Natural killer cell treated with Interleukin-12 subunit alpha and Interleukin-12 subunit beta and Interleukin-15 and Interleukin-18, amount 100 ng/mL, for 72 hours (primary cell): ENCODE measurements at regions not wholly inside any gene's neighbourhood (a gene's known extent, or its start where the extent isn't known, plus 50 kb on each side); places are given as distances from the start of the nearest gene placed in this dataset.
A peak's percentile ranks its signal among the peaks of the same experiment; 100 is the strongest.

Experiments used
- ATAC-seq, 2 donors: fragments of 150-1000 bp; cut with Tn5 transposase in 1 of 2; sonication (Bioruptor Pico), chemical (Tn5 transposase) in 1 of 2; 2 replicates each; pipeline ENCODE4 v1.10.0; 2021
- DNase-seq: peaks from one replicate; pipeline ENCODE4 v3.0.0; 2022; ENCODE audit warnings: low spot score
- H3K27ac Mint-ChIP-seq, 2 donors: 1 replicate in 1 of 2; 2 replicates in 1 of 2; pipeline ENCODE4 v1.8.0; 2022; ENCODE audit warnings: mixed read lengths in 2 of 2, mild to moderate bottlenecking in 1 of 2, moderate library complexity in 1 of 2
- H3K27me3 Mint-ChIP-seq, 2 donors: 1 replicate in 1 of 2; 2 replicates in 1 of 2; pipeline ENCODE4 v1.8.0; 2022; ENCODE audit warnings: mixed read lengths in 2 of 2
- H3K36me3 Mint-ChIP-seq: one replicate; pipeline ENCODE4 v1.8.0; 2022; ENCODE audit warnings: mixed read lengths
- H3K4me1 Mint-ChIP-seq, 2 donors: 1 replicate in 1 of 2; 2 replicates in 1 of 2; pipeline ENCODE4 v1.8.0; 2022; ENCODE audit warnings: low read depth in 2 of 2, mixed read lengths in 2 of 2, mild to moderate bottlenecking in 1 of 2
- H3K4me3 Mint-ChIP-seq: one replicate; pipeline ENCODE4 v1.8.0; 2022; ENCODE audit warnings: mixed read lengths
- H3K9me3 Mint-ChIP-seq: 2 replicates; pipeline ENCODE4 v1.8.0; 2022; ENCODE audit warnings: mixed read lengths

DNA sequence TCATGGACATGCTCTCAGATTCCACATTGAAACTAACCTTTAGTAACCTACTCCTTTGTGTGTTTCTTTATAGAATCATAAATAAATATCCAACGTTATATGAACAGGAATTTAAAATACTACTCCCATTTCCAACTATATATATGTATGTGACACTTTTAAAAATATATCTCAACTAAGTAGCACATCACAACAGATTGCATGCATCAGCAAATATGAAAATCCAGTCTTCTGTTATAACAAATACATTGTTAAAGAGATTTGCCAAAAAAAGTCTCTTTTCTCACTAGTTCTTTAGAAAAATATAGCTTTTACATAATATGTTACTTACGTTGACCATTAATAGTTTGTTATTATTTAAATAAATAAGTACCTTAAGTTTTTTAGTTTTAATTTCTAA is 1608.6 kb upstream of the RAG2 start:
- peaks cover 8% of the 10 kb centered on the region for H3K36me3 Mint-ChIP-seq
- no peaks in the 10 kb centered on the region for H3K27me3 Mint-ChIP-seq
- DNase-seq: no peak
- no peak overlapping the region for H3K4me3 Mint-ChIP-seq
- no peak overlapping the region for H3K27ac Mint-ChIP-seq
- H3K9me3 Mint-ChIP-seq: peaks cover 3% of the 10 kb centered on the region
- no peak for ATAC-seq
- H3K4me1 Mint-ChIP-seq: no peaks in the 10 kb centered on the region

DNA sequence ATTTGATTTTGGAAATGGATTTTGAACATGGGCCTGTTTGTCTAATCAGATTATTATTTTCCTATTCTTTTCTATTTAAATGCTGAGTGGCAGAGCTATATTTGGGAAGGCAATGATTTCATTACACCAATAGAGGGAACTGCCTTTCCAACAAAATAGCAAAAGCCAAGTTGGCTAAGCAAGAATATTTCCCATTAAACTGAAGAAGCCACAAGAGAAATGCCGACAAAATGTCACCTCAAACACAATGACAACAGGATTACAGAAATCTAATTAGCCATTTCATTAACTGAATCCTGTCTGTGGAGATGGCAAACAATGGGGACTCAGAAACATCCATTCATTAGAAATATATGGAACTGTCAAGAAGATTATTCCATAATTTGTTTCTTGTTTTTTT is 1593.1 kb upstream of the RAG2 start:
- Mint-ChIP-seq H3K27me3 (no peaks in the 10 kb centered on the region), H3K36me3 (peaks cover 15% of the 10 kb centered on the region), H3K27ac (no peak overlapping the region)

DNA sequence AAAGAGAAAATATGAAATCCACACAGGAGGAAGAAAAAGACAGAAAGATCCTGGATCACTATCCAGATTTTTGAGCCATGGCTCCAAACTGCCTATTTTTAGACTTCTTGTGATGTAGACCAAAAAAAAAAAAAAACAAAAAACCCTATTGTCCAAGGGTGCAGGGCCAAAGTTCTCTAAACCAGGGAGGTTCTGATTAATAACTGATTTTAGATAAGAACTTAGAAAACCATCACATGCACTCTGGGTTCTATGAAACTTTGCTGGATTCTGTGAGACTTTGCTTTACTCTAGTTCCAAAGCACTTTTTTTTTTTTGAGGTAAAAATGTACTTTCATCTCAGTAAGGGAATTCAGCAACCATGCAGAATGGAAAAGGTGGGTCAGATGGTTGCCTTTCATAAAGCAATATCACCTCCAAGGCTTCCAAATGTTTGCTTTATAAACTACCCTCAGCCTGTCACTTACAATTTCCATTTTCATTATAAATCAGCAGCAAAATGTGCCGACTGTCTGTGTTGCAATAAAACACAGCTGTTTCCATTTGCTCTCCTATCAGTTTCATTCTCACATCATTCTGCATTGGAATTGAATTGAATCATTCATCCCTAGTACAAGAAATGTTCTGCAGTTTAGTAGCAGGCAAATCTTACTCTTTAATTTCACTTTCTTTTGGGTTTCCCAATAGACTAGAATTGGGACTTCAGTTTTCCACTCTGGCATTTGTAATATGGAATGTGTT is 1584.3 kb upstream of the RAG2 start:
- no peaks in the 10 kb centered on the region for H3K36me3 Mint-ChIP-seq
- H3K27ac Mint-ChIP-seq: peak overlapping the region in 1 of 2 donors; percentile 80
- H3K27me3 Mint-ChIP-seq: no peaks in the 10 kb centered on the region
- peak in 1 of 2 donors; percentile 86 for ATAC-seq
- DNase-seq: no peak
- peaks cover 0 to 19% of the 10 kb centered on the region in 2 donors for H3K4me1 Mint-ChIP-seq
- H3K4me3 Mint-ChIP-seq: no peak overlapping the region
- H3K9me3 Mint-ChIP-seq: no peaks in the 10 kb centered on the region

More for the DNA sequence above, 1593.1 kb upstream of the RAG2 start:
- Mint-ChIP-seq H3K4me3 (no peak overlapping the region), H3K9me3 (peaks cover 5% of the 10 kb centered on the region), H3K4me1 (no peaks in the 10 kb centered on the region)
- ATAC-seq (no peak), DNase-seq (no peak)

DNA sequence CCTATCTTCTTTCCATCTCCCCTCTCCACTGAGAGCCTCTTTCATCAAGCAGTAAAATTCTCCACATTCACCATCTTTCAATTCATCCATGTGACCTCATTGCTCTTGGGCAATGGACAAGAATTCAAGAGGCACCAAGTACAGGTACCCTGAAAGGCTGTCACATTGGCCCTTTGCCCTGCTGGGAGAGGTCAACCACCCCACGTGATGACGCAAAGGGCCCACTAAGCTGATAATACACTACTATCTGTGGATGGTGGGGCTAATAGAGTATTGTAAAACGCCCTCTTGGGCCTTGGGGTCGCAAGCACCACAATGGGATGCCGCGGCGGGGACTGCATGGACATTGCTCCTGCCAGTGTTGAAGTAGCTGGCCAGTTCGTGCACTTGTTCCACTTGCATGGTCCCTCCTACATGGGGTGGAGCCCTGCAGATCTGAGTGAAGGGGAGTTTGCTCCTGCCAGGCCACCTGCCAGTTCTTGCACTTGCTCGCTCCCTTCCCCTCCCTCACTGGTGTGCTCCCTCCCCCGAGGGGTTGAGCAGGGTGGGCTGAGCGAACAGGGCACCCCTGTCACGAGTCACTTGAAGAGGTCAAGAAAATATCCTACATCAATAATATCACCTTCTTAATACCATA is 1578.8 kb upstream of the RAG2 start:
- ATAC-seq (no peak), DNase-seq (no peak)
- H3K36me3 Mint-ChIP-seq: no peaks in the 10 kb centered on the region
- H3K4me3 Mint-ChIP-seq: no peak overlapping the region
- peaks cover 0 to 11% of the 10 kb centered on the region in 2 donors for H3K4me1 Mint-ChIP-seq
- no peak overlapping the region for H3K27ac Mint-ChIP-seq
- H3K27me3 Mint-ChIP-seq: no peaks in the 10 kb centered on the region
- no peaks in the 10 kb centered on the region for H3K9me3 Mint-ChIP-seq

DNA sequence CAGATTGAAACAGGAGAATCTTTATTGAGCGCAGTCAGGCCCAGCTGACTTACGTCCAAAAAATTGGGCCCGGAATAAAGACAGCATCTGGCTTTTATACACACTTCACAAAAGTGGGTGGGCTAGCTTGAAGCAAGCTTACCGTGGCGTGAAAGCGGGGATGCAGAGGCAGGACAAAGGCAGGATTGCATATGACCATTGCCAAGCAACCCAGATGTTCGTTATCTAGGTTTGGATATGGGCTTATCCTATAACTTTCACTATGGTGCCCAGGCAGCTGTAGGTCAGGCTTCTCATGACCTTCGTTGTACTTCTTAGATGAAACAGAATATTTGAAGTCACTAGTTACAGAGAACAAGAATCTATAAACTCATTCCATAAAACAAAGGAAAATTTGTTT is 1575.6 kb upstream of the RAG2 start:
- Mint-ChIP-seq H3K27ac (no peak overlapping the region), H3K4me1 (peaks cover 0 to 4% of the 10 kb centered on the region in 2 donors), H3K27me3 (no peaks in the 10 kb centered on the region), H3K4me3 (no peak overlapping the region), H3K9me3 (no peaks in the 10 kb centered on the region), H3K36me3 (no peaks in the 10 kb centered on the region)
- DNase-seq (no peak), ATAC-seq (no peak)

DNA sequence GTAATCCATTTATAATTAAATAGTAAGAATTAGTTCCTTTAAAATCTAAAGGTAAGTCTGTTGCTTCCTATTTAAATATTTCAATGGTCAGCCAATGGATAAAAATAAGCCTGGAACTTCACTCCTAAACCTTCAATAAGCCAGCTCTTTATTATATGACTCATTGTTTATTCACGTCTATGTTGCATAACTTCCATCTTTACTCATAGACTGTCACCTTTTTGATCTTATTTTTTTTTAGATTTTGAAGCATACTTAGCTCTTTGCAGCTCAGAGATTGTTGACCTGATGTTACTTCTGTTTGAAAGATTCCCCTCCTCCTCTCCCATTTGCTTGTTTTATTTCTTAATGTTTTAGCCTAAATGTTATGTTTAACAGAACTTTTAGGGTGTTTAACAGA is 1571.2 kb upstream of the RAG2 start:
- H3K4me1 Mint-ChIP-seq: peaks cover 0 to 8% of the 10 kb centered on the region in 2 donors
- no peak overlapping the region for H3K27ac Mint-ChIP-seq
- H3K27me3 Mint-ChIP-seq: no peaks in the 10 kb centered on the region
- no peak overlapping the region for H3K4me3 Mint-ChIP-seq
- DNase-seq (no peak), ATAC-seq (peak in 1 of 2 donors; percentile 61)
- H3K9me3 Mint-ChIP-seq: peaks cover 9% of the 10 kb centered on the region
- H3K36me3 Mint-ChIP-seq: peaks cover 9% of the 10 kb centered on the region

DNA sequence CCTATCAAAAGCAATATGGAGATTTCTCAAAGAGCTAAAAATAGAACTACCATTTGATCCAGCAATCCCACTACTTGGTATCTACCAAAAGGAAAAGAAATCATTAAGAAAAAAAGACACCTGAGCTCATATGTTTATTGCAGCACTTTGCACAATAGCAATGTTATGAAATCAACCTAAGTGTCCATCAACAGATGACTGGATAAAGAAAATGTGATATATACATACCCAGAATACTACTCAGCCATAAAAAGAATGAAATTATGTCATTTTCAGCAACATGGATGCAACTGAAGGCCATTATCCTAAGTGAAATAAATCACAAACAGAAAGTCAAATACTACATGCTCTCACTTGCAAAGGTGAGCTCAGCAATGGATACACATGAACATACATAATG is 1565.5 kb upstream of the RAG2 start:
- H3K4me3 Mint-ChIP-seq: no peak overlapping the region

DNA sequence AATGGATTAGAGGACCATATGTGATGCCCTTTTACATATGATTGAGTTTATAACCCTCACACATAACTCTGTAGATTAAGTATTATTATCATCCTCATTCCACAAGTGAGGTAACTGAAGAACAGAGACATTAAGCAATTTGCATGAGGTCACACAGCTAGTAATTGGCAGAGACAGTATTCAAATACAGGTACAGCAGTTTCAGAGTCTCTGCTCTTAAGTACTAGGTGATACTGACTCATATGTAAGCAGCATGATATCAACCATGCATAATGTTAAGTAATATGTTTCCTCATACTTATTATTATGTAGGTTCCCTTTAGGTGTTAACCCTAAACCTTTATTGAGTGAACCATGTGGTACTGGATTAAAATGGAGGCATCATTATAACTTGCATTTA is 1562.4 kb upstream of the RAG2 start:
- DNase-seq: no peak
- Mint-ChIP-seq H3K4me1 (peaks cover 8 to 13% of the 10 kb centered on the region in 2 donors), H3K27me3 (no peaks in the 10 kb centered on the region), H3K4me3 (no peak overlapping the region), H3K36me3 (no peaks in the 10 kb centered on the region), H3K9me3 (peaks cover 10% of the 10 kb centered on the region), H3K27ac (no peak overlapping the region)
- ATAC-seq: no peak

More for the DNA sequence above, 1565.5 kb upstream of the RAG2 start:
- DNase-seq: no peak
- no peaks in the 10 kb centered on the region for H3K27me3 Mint-ChIP-seq
- peaks cover 9% of the 10 kb centered on the region for H3K36me3 Mint-ChIP-seq
- peaks cover 13% of the 10 kb centered on the region for H3K9me3 Mint-ChIP-seq
- no peak for ATAC-seq
- H3K4me1 Mint-ChIP-seq: peaks cover 0 to 4% of the 10 kb centered on the region in 2 donors
- H3K27ac Mint-ChIP-seq: no peak overlapping the region

DNA sequence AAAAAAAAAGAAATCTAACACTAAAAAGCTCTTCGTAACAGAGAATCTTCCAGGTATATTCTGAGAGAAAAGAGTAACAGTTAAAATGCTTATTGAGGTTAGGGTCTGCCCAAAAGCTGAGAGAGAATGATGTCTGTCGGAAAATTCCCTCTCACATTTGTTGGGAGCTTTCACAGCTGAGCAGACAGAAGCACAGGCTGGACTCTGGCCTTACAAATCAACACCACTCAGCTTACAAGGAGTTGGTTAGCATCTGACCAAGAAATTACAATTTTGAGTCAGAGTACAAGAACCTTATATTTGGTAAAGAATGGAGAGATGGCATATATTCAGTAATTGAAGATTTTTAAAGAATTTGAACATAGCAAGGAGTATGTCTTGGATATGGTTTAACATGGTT is 1561.0 kb upstream of the RAG2 start:
- no peak for DNase-seq
- Mint-ChIP-seq H3K36me3 (no peaks in the 10 kb centered on the region), H3K4me1 (peaks cover 9 to 10% of the 10 kb centered on the region in 2 donors), H3K27ac (no peak overlapping the region), H3K27me3 (no peaks in the 10 kb centered on the region), H3K9me3 (peaks cover 6% of the 10 kb centered on the region), H3K4me3 (no peak overlapping the region)
- no peak for ATAC-seq

DNA sequence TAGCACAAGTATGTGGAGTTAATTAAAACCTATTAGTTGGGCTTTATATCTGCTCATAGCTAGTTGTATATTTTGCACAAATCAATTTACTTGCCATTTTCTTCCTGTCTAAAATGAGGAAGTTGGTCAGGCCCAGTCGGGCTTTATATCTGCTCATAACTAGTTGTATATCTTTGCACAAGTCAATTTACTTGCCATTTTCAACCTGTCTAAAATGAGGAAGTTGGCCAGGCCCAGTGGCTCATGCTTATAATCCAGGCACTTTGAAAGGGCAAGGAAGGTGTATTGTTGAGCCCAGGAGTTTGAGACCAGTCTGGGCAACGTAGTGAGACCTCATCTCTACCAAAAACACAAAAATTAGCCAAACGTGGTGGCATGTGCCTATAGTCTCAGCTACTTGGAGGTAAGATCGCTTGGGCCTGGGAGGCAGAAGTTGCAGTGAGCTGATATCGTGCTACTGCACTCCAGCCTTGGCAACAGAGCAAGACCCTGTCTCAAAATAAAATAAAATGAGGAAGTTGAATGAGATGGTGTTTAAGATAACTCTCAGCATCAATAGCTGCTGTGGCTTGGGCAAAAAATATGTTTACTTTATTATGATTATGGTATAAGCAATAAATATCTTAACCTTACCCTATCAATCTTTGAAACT is 1558.6 kb upstream of the RAG2 start:
- H3K4me3 Mint-ChIP-seq: no peak overlapping the region
- no peaks in the 10 kb centered on the region for H3K27me3 Mint-ChIP-seq
- H3K36me3 Mint-ChIP-seq: no peaks in the 10 kb centered on the region
- ATAC-seq (no peak), DNase-seq (no peak)
- H3K27ac Mint-ChIP-seq: peak overlapping the region in 1 of 2 donors; percentile 32
- H3K9me3 Mint-ChIP-seq: peaks cover 2% of the 10 kb centered on the region
- peaks cover 21 to 22% of the 10 kb centered on the region in 2 donors for H3K4me1 Mint-ChIP-seq

DNA sequence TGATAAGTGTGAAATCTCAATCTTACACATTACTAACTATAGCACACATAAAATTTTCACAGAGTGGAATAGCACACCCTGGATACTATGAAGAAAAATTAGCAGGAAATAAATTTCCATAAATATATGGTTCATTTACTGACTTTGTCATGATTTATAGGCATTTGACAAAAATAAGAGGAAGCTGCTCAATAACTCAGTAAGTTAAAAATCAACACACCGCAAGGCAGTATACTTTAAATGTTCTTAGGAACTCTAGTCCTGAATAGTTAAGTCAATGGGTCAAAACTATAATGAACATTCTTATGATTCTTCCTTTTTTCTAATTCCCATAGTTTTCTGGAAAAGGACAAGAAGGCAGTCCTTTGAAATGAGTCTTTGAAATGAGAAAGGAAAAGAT is 1557.8 kb upstream of the RAG2 start:
- H3K27ac Mint-ChIP-seq: no peak overlapping the region
- H3K9me3 Mint-ChIP-seq: peaks cover 2% of the 10 kb centered on the region
- H3K4me1 Mint-ChIP-seq: peaks cover 21 to 22% of the 10 kb centered on the region in 2 donors
- H3K27me3 Mint-ChIP-seq: no peaks in the 10 kb centered on the region
- DNase-seq (no peak), ATAC-seq (no peak)
- no peak overlapping the region for H3K4me3 Mint-ChIP-seq
- H3K36me3 Mint-ChIP-seq: no peaks in the 10 kb centered on the region

DNA sequence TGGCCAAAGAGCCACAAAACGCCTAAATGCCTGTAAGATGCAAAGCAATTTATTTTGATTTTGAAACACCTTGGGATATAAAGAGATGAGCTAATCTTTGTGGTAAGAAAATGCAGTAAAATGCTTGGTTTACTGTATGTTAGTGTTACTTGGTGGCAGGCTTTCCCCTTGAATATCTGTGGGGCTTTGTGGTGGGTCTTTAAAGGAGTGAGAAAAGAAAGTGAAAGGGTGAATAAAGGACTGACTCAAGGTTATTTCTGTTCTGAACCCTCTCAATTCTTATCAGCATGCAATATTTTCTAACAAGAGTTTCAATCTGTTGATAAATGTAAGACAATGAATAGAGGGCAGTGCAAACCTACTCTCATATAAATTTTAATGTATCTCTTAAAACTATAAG is 1555.9 kb upstream of the RAG2 start:
- H3K27ac Mint-ChIP-seq: peak overlapping the region in 1 of 2 donors; percentile 1
- DNase-seq (no peak), ATAC-seq (peak; percentile 48 to 90)
- no peaks in the 10 kb centered on the region for H3K27me3 Mint-ChIP-seq
- peaks cover 25 to 26% of the 10 kb centered on the region in 2 donors for H3K4me1 Mint-ChIP-seq
- H3K4me3 Mint-ChIP-seq: no peak overlapping the region
- no peaks in the 10 kb centered on the region for H3K36me3 Mint-ChIP-seq
- peaks cover 5% of the 10 kb centered on the region for H3K9me3 Mint-ChIP-seq

DNA sequence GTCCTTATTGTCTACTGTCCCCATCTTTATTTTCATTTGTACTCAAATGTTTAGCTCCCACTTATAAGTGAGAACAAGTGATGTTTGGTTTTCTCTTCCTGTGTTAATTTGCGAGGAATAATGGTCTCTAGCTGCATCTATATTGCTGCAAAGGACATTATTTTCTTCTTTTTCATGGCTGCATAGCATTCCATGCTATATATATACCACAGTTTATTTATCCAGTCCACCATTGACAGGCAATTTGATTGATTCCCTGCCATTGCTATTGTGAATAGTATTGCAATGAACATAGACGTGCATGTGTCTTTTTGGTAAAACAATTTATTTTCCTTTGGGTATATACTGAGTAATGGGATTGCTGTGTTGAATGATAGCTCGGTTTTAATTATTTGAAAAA is 1545.8 kb upstream of the RAG2 start:
- Mint-ChIP-seq H3K9me3 (no peaks in the 10 kb centered on the region), H3K4me3 (no peak overlapping the region), H3K36me3 (no peaks in the 10 kb centered on the region), H3K27me3 (no peaks in the 10 kb centered on the region), H3K4me1 (no peaks in the 10 kb centered on the region), H3K27ac (no peak overlapping the region)
- DNase-seq (no peak), ATAC-seq (no peak)

DNA sequence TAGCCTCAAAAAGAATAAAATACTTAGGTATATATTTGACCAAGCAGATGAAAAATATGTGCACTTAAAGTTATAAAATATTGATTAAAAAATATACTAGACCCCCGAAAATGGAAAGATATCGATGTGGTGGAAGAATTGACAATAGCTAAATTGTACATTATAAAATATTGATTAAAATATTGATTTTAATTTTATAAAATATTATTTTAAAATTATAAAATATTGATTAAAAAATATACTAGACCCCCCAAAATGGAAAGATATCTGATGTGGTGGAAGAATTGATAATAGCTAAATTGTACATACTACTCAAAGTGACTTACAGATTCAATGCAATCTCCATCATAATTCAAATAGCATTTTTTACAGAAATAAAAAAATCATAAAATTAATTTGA is 1540.9 kb upstream of the RAG2 start:
- Mint-ChIP-seq H3K9me3 (no peaks in the 10 kb centered on the region), H3K36me3 (peaks cover 9% of the 10 kb centered on the region), H3K27ac (no peak overlapping the region), H3K4me3 (no peak overlapping the region), H3K27me3 (no peaks in the 10 kb centered on the region), H3K4me1 (no peaks in the 10 kb centered on the region)
- ATAC-seq: no peak
- no peak for DNase-seq
